Right lung (tissue), 2 donors: ENCODE measurements at regions not wholly inside any gene's neighbourhood (a gene's known extent, or its start where the extent isn't known, plus 50 kb on each side); places are given as distances from the start of the nearest gene placed in this dataset.

Experiments
- DNase-seq, 2 donors: peaks; one replicate each; pipeline ENCODE4 v3.0.0-alpha.2; 2013

DNA sequence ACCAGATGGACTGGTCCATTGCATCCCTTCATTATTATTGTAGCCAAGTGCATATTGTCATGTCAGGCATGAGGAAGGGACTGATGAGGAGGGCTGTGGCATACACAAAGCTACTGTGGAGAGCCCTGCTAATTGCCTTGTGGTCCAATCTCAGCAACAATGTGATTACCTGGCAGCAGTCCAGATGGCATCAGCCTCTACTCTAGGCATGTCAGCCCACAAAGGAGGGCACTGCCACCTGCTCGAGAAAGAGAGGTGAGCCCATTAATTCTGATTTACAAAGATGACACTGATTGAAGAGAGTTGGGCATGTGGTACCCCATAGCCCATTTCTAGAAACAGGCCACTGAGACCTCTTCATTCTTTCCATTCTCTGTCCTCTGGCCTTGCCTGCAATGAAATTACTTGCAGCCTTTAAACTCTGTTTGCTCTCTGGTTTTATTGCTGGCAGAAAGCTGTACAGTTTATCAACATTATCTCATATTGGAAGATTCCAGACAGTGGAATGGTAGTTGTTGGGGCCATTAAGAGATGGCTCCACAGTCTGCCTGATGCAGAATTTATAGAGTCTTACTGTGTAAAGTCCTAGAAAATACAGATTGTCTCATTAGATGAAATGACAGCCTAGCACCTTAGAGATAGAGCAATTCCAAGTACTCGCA, 307.7 kb downstream of the ARPP21 start:
- no peak for DNase-seq

DNA sequence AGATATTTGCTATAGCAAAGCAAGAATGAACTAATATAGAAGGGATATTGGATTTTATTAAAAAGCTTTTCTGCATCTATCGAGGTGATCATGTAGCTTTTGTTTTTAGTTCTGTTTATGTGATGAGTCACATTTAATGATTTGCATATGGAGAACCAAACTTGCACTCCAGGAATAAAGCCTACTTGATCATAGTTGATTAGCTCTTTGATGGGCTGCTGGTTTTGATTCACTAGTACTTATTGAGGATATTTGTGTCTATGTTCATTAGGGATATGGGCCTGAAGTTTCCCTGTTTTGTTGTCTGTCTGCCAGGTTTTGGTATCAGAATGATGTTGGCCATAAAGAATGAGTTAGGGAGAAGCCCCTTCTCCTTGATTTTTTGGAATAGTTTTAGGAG, 310.7 kb downstream of the ARPP21 start:
- no peak for DNase-seq

DNA sequence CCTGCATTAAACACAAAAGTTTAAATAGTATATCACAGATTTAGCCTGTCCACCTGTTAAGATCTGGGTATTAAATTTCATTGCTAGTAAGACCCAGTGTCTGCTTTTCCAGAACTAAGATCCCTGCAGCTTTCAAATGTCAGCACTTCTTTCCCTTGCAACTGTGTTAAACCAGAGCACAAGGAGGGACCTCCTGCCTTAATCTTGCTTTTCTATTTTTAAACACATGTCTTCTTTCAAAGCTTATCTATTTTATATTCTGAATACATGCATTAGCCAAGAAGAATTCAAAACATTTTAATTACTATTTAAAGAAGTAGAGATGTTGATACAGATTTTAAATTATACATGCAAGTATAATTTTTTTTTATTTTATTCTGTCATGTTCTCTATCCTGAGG, 315.1 kb downstream of the ARPP21 start:
- DNase-seq = no peak

DNA sequence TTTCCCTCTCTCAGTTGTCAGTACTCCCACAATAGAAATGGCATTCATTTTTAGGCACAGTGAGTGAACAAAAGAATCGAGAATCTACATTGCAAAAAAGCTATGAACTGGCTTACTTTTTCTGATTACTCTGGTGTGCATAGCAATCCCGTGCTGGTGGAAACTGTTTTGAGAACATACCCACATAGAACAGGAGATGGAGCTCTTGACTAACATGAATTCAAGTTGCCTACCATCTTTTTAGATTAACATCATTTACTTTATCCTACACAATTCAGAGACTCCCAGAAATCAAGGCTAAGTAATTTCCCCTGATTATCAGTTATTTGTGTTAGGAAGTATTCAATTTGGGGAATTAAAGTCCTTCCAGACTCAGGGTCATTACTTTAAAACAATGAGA, 326.6 kb downstream of the ARPP21 start:
- peak in 1 of 2 donors; percentile 40 for DNase-seq

DNA sequence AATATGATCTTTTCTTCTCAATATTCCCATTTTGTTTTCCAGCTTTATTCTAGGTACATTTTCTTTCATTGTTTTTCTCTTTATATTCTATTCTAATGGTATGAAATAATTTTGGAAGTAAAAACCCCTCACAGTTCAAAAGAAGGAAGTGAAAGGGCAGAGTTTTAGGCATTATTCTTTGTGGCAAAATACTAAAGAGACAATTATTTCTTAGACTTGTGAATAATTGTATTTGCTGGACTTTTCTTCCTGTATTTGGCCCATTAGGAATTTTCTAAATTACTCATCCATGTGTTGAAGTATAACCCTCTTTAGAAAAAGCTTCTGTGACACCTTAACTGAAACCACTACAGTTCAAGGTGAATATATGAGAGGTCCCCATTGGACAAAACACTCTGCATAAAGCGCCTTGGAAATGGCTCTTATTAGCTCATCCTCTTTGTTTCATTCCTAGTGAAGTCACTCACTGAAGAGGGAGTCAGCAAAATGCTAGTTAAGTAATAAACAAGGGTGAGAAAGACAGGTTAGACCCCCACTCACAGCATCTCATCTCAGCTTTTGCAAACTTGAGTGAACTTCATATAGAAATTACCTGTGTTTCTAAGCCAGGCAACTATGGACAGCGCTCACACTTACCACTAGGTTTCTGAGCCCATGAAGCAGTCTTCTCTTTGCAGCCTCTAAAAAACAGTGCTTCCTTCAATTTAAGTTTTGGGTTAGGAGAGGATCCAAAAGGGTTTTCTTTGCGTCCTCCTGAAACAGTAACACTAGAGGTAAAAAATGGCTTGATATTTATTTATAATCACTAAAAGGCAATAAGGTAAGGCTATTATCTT, 327.5 kb downstream of the ARPP21 start:
- no peak for DNase-seq

DNA sequence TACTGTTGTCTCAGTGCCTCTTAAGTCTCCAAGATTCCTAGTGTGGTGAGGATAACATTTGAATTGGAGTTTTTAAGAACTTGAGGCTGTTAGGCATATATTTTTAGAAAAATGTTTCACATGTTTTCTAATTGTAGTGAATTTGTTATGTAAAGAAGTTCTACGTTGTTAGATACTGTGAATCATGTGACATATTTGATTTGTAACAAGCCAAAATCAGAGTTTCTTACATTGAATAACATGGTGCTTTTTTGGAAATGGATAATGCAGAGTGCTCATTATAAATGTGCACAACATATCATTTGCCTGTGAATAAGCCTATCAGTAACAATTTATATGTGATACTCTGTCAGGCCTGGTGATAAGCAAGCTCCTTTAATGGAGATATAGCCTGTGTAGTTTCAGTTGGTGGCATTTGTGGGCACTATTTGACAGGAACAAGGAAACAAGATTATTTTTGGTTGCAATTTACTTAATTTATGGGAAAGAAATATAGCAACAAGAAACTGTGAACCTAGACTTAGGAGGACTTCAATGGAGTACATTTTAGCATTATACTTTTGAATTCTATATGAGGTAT, 328.8 kb downstream of the ARPP21 start:
- no peak for DNase-seq

DNA sequence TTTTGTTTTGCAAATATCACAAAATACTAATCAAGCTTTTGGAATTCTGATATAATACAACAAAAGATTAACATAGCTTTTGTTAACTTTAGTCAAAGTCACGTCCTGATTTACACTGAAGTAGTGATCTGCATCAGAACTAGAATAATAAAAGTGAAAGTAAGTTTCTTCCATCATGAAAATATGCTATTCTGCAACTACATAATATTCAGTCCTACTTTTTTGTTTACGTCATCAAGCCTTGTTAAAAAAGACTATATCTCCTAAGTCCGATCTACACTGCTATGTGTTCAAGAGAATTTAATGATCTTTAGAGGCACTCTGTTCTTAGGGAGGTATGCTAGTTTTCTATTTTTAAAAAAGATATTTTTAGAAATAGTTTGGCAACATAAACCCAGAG, 330.1 kb downstream of the ARPP21 start:
- DNase-seq = peak in 1 of 2 donors; percentile 14

DNA sequence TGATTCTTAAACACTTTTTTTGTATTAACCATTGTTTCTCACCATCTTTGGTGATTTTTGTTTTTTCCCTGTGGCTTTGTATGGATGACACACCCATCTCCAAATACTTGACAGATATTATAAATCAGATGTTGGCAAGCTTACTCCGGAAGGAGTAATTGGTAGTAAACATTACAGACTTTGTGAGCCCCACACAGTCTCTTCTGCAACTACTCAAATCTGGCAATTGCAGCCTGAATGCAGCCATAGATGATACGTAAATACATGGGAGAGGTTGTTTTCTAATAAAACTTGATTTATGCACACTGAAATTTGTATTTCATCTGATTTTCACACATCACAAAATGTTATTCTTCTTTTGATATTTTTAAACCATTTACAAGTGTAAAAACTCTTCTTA, 331.5 kb downstream of the ARPP21 start:
- no peak for DNase-seq

DNA sequence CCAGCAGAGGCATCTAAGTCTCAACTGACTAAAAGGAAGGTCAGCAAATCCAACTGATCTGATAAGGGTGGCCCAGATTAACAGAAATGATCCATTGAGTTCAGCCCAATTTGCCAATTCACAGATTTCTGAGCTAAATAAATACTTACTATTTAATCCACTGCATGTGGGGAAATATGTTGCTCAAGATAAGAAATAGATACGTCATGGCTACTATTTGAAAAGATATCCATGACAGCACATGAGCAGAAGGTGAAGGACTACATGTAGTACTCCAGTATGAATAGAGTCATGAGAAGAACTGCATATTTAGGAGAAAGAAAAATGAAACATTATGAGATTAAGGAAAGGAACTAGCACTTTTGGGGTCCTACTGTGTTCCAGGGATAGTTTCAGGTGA, 332.4 kb downstream of the ARPP21 start:
- no peak for DNase-seq

DNA sequence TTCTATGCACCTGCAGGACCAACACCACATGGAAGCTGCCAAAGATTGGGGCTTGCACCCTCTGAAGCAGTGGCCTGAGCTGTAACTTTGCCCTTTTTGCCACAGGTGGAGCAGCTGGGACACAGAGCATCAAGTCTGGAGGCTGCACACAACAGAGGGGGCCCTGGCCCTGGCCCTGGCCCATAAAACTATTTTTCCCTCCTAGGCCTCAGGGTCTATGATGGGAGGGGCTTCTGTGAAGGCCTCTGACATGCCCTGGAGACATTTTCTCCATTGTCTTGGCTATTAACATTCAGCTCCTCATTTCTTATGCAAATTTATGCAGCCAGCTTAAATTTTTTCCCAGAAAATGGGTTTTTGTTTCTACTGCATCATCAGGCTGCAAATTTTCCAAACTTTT, 335.5 kb downstream of the ARPP21 start:
- no peak for DNase-seq

DNA sequence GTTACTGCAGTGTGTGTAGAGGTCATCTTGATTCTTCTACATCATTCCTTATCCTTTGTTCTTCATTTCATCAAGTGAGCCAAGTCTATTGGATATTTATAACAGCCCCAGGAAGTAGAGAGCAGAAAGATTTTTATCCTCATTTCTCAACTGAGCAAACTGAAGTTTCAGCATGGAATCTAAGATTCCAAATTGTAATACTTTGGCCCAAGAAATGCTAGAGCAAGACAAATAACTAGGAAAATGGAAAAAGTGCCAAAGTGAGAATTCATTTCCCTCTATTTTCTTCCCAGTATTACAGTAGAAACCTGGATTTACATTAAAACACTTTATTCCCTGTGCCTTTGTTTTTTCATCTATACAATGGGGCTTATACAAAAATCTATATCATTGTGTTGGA, 346.8 kb downstream of the ARPP21 start:
- no peak for DNase-seq

DNA sequence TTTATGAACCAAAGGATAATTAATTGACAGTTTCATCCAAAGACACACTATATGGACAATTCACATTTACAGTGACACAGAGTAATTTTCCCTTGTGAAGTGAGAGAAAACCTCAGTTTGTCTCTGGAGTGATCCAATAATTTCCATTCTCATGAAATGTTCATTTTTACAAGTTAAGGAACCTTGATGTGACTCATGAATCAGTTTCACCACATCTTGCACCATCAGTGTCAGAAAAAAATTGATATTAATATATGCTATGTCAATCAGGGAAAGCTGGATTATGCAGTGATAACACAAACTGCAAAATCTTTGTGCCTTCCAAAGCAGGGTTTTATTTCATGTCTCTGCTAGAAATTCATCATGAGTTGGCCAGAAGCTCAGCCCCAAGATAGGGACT, 348.1 kb downstream of the ARPP21 start:
- DNase-seq = no peak

DNA sequence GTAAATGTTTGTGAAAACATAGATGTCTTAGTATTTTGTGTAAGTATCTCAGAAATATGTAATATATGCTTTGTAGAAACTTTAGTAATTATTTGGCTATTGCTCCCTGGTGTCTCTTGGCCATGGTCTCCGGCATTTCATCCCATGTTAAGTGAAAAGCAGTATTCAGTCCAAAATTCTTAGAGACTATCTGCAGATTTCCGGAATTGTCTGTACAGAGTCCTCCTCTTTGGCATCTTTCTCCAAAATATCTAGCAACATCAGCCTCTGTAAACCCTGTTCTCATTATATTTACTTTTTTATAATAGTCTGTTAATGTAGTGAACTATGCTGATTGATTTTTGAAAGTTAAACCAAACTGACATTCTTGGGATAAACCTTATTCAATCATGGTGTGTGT, 352.7 kb downstream of the ARPP21 start:
- DNase-seq = no peak

DNA sequence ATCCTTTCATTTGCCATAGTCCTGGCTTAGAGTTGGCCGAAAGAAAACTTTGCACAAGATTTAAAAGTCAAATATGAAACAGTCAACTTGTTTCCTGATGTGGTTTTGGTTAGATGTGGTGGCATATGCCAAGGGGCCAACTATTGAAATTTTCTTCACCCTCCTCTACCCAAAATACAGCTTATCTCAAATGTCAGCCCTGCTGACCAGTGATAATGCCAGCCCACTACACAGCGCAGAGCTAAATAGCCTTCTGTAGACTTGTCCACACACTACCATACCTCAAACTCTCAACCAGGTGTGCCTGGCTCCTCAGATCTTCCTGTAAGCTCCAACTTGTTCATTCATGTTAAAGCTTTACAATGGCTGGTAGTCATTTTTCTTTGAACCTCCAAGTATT, 368.5 kb upstream of the STAC start:
- DNase-seq = no peak

DNA sequence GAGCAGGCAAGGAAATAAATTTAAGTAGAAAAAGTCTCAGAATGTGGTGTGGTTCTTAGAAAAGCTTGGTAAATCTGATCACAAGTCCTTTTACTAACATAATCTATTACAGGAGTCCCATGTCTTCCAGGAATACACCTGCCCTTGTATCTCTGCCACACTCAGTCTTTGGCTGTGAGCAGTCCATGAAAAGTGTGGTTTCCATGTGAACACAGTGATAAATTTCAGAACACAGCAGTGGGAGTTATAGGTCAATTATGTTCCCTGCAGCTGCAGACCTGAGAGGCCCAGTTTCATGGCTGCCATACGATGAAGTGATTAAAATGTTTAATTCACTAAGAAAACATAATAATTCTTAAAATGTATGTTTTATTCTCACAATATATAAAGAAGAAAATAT, 366.9 kb upstream of the STAC start:
- no peak for DNase-seq

DNA sequence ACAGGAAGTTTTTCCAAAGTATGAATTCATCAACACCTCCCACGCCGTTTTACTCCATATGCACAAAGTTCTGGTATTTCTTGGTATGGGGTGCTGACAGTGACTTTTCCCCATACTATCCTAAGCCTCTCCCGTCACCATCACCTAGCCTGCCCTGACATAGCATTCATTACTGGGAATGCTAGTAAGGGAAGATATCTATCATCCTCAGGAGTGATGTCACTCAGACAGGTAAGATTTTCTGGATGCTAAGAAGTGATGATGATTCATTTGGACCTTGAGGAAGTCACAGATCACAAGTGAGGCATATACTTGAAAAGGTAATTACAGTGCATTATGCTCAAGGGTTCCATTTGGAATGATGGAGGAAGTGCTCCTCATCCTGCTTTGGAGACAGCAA, 355.1 kb upstream of the STAC start:
- no peak for DNase-seq

DNA sequence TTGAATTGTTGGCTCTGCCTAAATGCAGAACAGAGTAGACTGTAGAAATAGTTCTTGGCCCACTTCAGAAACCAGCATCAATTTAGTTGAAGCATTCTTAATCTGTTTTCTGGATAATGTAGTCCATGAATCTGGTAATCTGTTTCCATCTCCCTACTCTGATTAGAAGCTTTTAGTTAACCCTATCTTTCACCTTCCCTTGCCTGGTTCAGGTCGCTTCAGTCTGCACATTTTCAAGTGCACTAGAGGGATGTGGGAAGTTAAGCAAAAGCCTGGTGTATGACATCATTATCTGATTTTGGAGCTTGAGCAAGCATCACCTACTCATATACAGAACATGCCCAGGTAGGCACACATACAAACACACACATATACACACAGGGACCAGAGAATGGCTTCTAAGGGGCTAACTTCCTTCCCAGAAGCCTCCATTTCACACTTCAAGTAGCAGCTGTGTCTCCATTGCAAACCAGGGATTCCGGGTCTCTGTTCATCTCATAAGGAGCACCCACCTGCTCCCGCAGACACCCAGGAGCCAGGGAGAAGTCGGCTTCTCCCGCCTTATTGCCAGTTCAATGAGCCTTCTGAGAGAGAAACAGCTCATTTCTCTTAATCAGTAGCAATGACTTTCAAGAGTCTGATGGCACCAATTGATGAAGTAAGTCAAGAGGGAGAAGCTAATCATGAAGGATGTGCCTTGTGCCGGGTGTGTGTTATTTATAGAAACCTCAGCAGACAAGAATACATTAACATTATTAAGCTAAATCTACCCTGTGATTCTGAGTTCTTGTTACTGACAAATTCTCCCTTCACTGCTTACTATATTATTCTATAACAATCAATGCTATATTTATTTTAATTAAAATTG, 347.9 kb upstream of the STAC start:
- no peak for DNase-seq

DNA sequence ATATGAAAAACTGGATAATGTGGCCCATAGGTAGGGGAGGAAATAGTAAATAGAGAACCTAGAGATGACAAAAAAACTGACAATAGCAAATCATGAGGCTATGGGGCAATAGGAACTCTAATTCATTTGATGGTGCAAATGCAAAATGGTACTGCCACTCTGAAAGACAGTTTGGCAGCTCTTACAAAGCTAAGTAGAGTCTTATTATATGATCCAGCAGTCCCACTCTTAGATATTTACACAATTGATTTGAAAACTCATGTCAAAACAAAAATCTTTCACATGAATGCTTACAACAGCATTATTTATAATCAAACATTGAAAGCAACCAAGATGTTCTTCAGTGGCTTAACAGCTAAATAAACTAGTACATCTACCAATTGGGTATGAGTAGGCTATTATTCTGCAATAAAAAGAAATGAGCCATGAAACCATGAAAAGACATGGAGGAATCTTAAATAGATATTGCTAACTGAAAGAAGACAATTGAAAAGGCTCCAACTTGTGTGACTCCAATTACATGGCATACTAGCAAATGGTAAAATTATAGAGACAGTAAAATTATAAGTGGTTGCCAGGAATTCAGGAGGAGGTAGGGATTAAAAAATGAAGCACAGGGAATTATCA, 321.8 kb upstream of the STAC start:
- DNase-seq = no peak

DNA sequence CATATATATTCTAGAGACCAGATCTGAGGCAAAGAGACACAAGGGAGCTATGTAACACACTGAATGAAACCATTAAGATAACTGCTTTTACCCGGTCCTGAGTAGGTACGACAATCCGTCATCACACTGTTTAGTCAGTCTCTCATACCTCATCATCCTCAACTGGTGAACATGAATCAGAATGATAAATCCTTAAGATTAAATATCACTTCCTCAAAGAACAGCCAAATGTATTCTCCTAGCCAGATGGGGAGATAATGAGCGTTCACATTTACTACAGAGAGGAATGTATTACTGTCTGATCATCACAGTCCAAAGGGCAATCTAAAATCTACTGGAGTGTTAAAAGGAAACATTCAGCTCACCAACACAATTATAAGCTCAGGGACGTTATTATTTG, 319.4 kb upstream of the STAC start:
- DNase-seq = no peak

DNA sequence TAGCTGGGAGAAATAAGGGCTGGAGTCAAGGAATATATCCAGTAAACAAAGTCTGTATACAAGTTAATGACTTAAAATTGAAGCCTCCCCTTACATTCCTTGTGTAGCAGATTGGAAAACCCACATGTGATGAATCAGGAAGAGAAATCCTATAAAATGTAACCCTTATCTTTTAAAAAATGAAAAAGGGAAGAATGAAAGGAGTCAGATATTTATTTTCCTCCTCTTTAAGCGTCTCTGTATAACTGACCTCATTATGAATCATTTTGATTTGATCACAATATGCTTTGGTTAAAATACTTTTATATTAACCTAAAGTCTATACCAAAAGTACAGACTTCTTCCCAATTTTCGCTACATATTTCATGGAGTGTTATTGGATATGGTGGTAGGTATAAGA, 316.3 kb upstream of the STAC start:
- DNase-seq = no peak

DNA sequence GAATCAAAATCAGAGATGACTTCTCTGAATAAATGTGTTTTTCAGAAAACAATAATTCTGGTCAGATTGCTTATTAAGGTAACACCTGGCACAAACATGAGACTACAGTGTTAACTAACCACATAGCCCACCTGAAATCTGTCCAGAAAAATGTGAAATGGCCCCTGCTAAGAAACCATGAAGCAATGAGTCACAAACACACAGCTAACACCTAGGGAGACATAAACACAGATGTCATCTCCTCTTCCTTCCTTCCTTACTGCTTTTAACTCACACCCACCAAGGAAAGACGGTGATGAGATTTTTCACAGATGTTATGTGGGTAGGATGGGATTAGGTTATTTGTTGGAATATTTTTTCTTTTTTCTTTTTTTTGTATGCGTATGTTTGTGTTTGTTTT, 315.0 kb upstream of the STAC start:
- no peak for DNase-seq

DNA sequence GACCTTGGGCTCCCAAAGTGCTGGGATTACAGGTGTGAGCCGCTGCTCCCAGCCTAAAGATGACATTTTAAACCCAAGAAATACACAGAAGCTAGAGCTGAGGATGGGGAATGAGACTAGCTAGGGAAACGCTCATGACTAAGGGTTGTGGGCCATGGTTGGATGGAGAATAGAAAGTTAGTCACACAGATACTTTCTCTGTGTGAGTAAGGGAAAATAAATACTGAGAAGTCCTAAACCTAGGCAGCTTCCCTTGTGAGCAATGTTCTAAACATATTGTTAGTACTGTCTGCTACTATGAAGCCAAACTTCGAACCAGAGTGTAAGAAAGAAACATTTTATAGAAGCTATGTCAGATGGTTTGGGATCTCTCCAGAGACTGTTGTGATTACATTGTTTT, 304.8 kb upstream of the STAC start:
- DNase-seq = no peak
